GM18520 (cell line): ENCODE measurements at regions not wholly inside any gene's neighbourhood (a gene's known extent, or its start where the extent isn't known, plus 50 kb on each side); places are given as distances from the start of the nearest gene placed in this dataset.
"Not testable (repeated sequence)": the region's sequence is repeated elsewhere in the genome, so short reads cannot be mapped to it uniquely, and the experiment has no call there.

Experiments
- ATAC-seq: cut with Tn5 transposase; IDR thresholded peaks from one replicate; pipeline ENCODE4 v1.9.1; 2021; ENCODE audit not compliant: unreplicated experiment

- ATAC-seq = no peak
These were observed 79.5 kb upstream of the ZNF91 start for GRCh38 chr19:23474761-23475160.

- ATAC-seq = no peak
These were observed 78.9 kb upstream of the ZNF91 start for GRCh38 chr19:23474172-23474571.

GRCh38 chr19:23470873-23471545 lies 75.7 kb upstream of the ZNF91 start:
- ATAC-seq = no peak

GRCh38 chr19:23464349-23464748 lies 69.1 kb upstream of the ZNF91 start:
- ATAC-seq = not testable (repeated sequence)

GRCh38 chr19:23461120-23461519 lies 65.8 kb upstream of the ZNF91 start:
- no peak for ATAC-seq

GRCh38 chr19:23460656-23461055 lies 65.4 kb upstream of the ZNF91 start:
- ATAC-seq = no peak
